ENCODE measurements at regions not wholly inside any gene's neighbourhood (a gene's known extent, or its start where the extent isn't known, plus 50 kb on each side); places are given as distances from the start of the nearest gene placed in this dataset.
"Not testable (repeated sequence)": the region's sequence is repeated elsewhere in the genome, so short reads cannot be mapped to it uniquely, and the experiment has no call there.

DNA sequence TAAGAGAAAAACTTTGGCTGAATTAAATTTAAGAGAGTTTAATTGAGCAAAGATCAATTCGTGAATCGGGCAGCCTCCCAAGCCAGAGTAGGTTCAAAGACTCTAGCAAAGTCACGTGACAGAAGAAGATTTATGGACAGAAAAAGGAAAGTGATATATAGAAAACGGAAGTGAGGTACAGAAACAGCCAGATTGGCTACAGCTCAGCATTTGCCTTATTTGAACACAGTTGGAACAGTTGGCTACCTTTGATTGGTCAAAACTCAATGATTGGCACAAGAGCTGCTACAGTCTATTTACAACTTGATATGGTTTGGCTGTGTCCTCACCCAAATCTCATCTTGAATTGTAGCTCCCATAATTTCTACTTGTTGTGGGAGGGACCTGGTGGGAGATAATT lies 102.6 kb downstream of the PLG start:
- Mint-ChIP-seq H3K9me3 (ENCODE audit: low read depth) (peaks cover 2% of the 10 kb centered on the region), H3K4me3 (no peak overlapping the region), H3K27me3 (peaks cover 2% of the 10 kb centered on the region), H3K27ac (no peak overlapping the region), H3K4me1 (ENCODE audit: low read depth) (no peaks in the 10 kb centered on the region), H3K36me3 (no peaks in the 10 kb centered on the region)

DNA sequence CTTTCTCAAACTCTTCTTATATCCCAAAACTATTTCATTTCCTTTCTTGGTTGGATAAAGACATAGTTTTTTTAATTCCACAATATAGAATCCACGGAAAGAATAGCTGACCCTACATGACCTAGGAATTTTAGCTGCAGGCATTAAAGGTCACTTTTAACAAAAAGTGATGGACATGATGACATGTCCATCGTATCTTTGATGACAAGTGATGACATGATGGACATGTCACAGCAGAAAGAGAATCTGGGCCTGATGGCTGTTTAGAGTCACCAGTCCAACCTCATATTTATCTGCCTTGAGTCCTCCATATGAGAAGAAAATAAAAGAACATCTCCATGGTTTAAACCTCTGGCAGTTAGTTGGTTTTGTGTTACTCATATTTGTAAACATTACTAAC lies 106.2 kb downstream of the PLG start:
- H3K9me3 Mint-ChIP-seq (ENCODE audit: low read depth): no peaks in the 10 kb centered on the region
- peaks cover 5% of the 10 kb centered on the region for H3K27me3 Mint-ChIP-seq
- H3K4me3 Mint-ChIP-seq: no peak overlapping the region
- H3K4me1 Mint-ChIP-seq (ENCODE audit: low read depth): no peaks in the 10 kb centered on the region
- no peak overlapping the region for H3K27ac Mint-ChIP-seq
- no peaks in the 10 kb centered on the region for H3K36me3 Mint-ChIP-seq

DNA sequence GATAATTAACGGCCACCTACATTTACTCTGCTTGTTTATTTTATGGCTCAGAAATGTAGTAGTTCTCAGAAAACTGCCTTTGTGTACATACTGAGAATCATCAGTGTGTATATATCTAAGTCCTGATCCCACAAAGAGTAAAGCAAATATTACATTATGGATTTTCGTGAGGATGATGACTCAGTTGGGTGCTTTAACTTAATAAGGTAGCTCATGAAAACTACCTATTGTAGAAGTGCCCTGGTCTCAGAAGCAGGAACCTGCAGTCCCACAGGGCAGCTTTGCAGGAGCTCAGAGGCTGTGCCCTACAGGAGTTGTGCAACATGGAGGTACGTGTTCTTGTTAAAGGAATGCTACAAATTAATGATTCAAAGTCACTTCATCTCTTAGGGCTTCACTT lies 108.2 kb downstream of the PLG start:
- Mint-ChIP-seq H3K36me3 (no peaks in the 10 kb centered on the region), H3K4me3 (no peak overlapping the region), H3K4me1 (ENCODE audit: low read depth) (no peaks in the 10 kb centered on the region), H3K27ac (no peak overlapping the region), H3K27me3 (peaks cover 5% of the 10 kb centered on the region), H3K9me3 (ENCODE audit: low read depth) (no peaks in the 10 kb centered on the region)

DNA sequence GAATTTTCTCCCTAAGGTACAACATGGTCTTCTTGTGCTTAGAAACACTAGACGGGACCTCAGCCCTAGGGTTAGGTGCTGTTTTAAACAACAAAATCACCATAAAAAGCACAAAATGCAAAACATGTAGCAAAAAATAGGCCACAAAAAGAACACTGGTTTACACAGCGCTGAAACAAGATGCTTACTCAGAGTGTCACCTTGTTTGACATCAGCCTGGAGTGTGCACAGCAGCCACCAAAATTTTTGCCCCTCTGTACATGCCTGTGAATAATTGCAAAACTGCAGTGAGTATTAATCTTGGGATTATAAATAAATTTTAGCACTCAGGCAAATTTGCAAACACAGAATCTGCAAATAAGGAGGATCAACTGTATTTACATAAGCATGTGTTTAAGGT lies 110.1 kb downstream of the PLG start:
- Mint-ChIP-seq H3K27me3 (peaks cover 4% of the 10 kb centered on the region), H3K4me3 (no peak overlapping the region), H3K36me3 (no peaks in the 10 kb centered on the region), H3K9me3 (ENCODE audit: low read depth) (no peaks in the 10 kb centered on the region), H3K27ac (no peak overlapping the region), H3K4me1 (ENCODE audit: low read depth) (no peaks in the 10 kb centered on the region)

DNA sequence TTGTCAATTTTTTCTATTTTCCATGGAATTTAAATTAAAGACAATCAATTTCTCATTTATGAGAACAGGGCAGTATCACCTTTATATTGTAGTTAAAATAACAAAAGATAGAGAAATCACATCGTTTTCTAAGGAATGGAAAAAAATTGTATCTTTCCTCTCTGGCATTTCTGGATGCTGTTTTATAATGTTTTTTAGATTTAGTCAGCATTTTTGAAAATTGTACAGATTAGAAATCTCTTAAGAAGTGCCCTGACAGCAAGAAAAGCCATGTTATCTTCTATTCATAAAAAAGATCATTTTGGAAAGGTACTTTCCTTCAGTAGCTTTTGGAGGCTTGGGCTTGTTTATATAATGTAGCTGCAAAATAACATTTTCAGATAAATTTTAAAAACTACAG lies 116.9 kb downstream of the PLG start:
- Mint-ChIP-seq H3K27ac (no peak overlapping the region), H3K4me1 (ENCODE audit: low read depth) (no peaks in the 10 kb centered on the region), H3K36me3 (no peaks in the 10 kb centered on the region), H3K27me3 (no peaks in the 10 kb centered on the region), H3K4me3 (no peak overlapping the region), H3K9me3 (ENCODE audit: low read depth) (peaks cover 12% of the 10 kb centered on the region)

DNA sequence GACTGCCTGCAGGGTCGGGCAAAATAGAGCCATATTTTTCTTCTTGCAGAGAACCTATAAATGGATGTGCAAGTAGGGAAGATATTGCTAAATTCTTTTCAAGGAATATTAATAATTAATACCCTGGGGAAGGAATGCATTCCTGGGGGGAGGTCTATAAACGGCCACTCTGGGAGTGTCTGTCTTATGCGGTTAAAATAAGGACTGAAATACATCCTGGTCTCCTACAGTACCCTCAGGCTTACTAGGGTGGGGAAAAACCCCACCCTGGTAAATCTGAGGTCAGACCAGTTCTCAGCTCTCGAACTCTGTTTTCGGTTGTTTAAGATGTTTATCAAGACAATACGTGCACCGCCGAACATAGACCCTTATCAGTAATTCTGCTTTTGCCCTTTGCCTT lies 118.6 kb downstream of the PLG start:
- not testable (repeated sequence) for H3K36me3 Mint-ChIP-seq; H3K27ac Mint-ChIP-seq; H3K4me1 Mint-ChIP-seq (ENCODE audit: low read depth); H3K27me3 Mint-ChIP-seq; H3K4me3 Mint-ChIP-seq
- H3K9me3 Mint-ChIP-seq (ENCODE audit: low read depth): peaks cover 12% of the 10 kb centered on the region

DNA sequence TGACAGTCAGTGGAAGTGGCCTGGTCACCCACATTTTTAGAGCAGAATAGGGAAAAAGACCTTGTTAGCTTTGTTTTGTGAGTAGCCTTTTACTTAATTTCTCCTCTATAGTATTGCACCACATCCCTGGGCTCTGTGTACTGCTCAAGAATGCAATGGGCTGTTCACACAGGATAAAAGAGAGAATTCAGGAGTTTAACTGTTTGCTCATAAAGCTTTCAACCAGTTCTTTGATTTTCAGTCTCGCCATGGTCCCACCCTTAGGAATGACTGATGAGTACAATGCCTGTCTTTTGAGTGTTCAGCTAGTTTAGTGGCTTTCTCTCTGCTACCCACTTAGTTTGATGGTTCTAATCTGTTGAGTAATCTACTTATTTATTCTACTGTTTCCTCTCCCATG lies 129.7 kb downstream of the PLG start:
- Mint-ChIP-seq H3K4me1 (ENCODE audit: low read depth) (no peaks in the 10 kb centered on the region), H3K27me3 (peaks cover 3% of the 10 kb centered on the region), H3K27ac (no peak overlapping the region), H3K36me3 (no peaks in the 10 kb centered on the region), H3K9me3 (ENCODE audit: low read depth) (no peaks in the 10 kb centered on the region), H3K4me3 (no peak overlapping the region)

DNA sequence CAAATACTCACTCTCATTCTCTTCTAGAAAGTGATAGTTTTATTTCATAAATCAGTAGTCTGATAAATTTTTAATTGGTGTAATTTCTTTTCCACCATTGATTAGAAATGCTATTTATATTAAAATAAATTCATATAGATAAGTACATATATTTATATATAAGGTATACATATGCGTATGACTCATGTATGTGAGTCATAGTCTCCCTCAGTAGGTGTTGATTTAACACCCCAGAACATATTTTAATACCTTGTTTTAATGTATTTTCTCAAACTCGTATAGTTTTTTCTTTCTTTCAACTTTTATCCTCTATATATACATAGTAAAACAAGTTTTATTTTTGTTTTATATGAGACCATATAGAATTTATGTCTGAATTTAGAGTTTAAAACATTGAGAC lies 130.4 kb downstream of the PLG start:
- no peak overlapping the region for H3K4me3 Mint-ChIP-seq
- H3K4me1 Mint-ChIP-seq (ENCODE audit: low read depth): no peaks in the 10 kb centered on the region
- no peak overlapping the region for H3K27ac Mint-ChIP-seq
- no peaks in the 10 kb centered on the region for H3K9me3 Mint-ChIP-seq (ENCODE audit: low read depth)
- H3K36me3 Mint-ChIP-seq: no peaks in the 10 kb centered on the region
- peaks cover 1% of the 10 kb centered on the region for H3K27me3 Mint-ChIP-seq

DNA sequence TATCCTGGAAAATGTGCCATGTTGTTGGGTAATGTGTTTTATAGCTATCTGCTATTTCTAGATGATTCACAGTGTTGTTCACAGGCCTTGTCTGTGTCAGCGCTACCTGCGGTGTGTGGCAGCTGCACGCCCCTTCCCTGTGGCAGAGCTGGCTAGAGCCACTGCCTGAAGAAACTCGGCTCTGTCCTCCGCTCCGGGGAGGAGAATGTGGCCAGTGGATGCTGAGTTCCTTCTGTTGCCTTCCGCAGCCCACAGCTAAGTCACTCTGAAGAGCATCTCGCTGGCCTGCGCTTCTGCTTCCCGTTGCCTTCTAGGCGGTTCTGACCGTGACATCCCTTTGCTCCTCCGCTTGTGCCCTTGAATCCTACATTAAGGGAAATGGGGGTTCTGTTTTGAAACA lies 135.1 kb downstream of the PLG start:
- H3K9me3 Mint-ChIP-seq (ENCODE audit: low read depth): no peaks in the 10 kb centered on the region
- no peak overlapping the region for H3K4me3 Mint-ChIP-seq
- no peak overlapping the region for H3K27ac Mint-ChIP-seq
- no peaks in the 10 kb centered on the region for H3K4me1 Mint-ChIP-seq (ENCODE audit: low read depth)
- no peaks in the 10 kb centered on the region for H3K27me3 Mint-ChIP-seq
- H3K36me3 Mint-ChIP-seq: no peaks in the 10 kb centered on the region

DNA sequence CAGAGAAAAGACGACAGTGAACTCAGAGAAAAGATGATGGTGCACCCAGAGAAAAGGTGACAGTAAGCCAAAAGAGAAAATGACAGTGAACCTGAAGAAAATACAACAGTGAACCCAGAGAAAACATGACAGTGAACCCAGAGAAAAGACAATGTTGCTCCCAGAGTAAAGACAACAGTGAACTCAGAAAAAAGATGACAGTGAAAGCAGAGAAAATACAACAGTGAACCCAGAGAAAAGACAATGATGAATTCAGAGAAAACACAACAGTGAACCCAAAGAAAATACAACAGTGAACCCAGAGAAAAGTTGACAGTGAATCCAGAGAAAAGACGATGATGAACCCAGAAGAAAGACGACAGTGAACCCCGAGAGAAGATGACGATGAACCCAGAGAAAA lies 140.5 kb upstream of the MAP3K4 start:
- no peak overlapping the region for H3K27ac Mint-ChIP-seq
- no peaks in the 10 kb centered on the region for H3K27me3 Mint-ChIP-seq

DNA sequence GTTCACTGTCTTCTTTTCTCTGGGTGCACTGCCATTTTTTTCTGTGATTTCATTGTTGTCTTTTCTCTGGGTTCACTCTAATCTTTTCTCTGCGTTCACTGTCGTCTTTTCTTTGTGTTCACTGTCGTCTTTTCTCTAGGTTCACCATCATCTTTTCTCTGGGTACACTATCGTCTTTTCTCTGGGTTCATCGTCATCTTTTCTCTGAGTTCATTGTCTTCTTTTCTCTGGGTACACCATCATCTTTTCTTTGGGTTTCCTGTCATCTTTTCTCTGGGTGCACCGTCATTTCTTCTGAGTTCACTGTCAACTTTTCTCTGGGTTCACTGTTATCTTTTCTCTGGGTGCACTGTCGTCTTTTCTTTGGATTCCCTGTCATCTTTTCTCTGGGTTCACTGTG lies 137.6 kb upstream of the MAP3K4 start:
- Mint-ChIP-seq H3K27ac (no peak overlapping the region), H3K9me3 (ENCODE audit: low read depth) (no peaks in the 10 kb centered on the region), H3K36me3 (no peaks in the 10 kb centered on the region), H3K27me3 (no peaks in the 10 kb centered on the region), H3K4me1 (ENCODE audit: low read depth) (no peaks in the 10 kb centered on the region), H3K4me3 (no peak overlapping the region)

More for the DNA sequence above, 140.5 kb upstream of the MAP3K4 start:
- H3K4me3 Mint-ChIP-seq: no peak overlapping the region
- no peaks in the 10 kb centered on the region for H3K36me3 Mint-ChIP-seq
- H3K9me3 Mint-ChIP-seq (ENCODE audit: low read depth): no peaks in the 10 kb centered on the region
- no peaks in the 10 kb centered on the region for H3K4me1 Mint-ChIP-seq (ENCODE audit: low read depth)

DNA sequence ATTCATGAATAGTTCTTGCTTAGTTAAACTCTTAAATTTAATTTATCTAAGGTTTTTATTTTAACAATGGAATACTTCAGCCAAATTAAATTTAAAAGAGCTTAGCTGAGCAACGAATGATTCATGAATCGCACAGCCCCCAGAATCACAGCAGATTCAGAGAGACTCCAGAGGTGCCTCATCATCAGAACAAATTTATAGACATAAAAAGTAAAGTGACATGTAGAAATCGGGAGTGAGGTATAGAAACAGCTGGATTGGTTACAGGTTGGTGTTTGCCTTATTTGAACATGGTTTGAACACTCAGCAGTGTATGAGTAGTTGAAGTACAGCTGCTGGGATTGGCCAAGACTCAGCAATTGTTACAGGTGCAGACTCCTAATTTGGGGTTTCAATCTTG lies 132.7 kb upstream of the MAP3K4 start:
- Mint-ChIP-seq H3K36me3 (no peaks in the 10 kb centered on the region), H3K4me3 (no peak overlapping the region), H3K27me3 (peaks cover 2% of the 10 kb centered on the region), H3K27ac (no peak overlapping the region), H3K4me1 (ENCODE audit: low read depth) (no peaks in the 10 kb centered on the region), H3K9me3 (ENCODE audit: low read depth) (no peaks in the 10 kb centered on the region)

DNA sequence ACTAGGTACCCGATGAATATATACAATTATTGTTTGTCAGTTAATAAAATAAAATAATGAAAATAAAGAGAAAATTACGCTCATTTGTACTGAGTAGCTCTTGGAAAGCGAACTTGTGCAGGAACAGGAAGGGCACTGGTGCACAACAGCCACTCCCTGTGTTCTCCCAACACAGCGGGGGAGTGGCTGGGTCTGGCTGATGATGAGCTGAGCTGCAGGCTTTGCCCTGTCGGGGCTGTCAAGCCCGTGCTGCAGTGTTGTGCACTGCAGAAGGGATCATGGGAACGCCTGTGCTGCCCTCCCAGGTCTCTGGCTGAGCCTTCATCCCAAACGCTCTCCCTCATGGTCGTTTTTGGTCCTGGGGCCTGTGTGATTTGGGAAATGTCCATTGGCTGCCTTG lies 131.7 kb upstream of the MAP3K4 start:
- Mint-ChIP-seq H3K27me3 (peaks cover 2% of the 10 kb centered on the region), H3K4me3 (no peak overlapping the region), H3K36me3 (no peaks in the 10 kb centered on the region), H3K4me1 (ENCODE audit: low read depth) (no peaks in the 10 kb centered on the region), H3K27ac (no peak overlapping the region), H3K9me3 (ENCODE audit: low read depth) (no peaks in the 10 kb centered on the region)

DNA sequence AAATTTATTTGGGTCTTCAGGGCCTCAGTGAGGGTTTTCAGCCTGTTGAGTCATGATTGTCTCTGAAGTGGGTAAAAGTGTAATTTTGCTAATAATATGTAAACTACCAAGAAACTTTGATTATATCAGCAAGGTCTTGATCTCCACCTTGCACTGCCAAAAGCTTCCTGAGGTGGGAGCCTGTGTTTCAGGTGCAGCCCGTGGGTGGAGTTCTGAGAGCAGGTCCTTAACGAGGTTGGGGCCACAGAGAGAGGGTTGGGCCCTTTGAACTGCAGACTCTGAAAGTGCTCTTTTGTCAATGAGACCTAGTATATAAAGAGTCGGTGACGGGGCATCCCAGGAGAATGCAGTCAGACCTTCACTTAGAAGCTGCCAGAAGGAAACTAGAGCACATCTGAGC lies 129.7 kb upstream of the MAP3K4 start:
- no peaks in the 10 kb centered on the region for H3K4me1 Mint-ChIP-seq (ENCODE audit: low read depth)
- H3K27ac Mint-ChIP-seq: no peak overlapping the region
- peaks cover 2% of the 10 kb centered on the region for H3K27me3 Mint-ChIP-seq
- no peaks in the 10 kb centered on the region for H3K9me3 Mint-ChIP-seq (ENCODE audit: low read depth)
- no peaks in the 10 kb centered on the region for H3K36me3 Mint-ChIP-seq
- no peak overlapping the region for H3K4me3 Mint-ChIP-seq

DNA sequence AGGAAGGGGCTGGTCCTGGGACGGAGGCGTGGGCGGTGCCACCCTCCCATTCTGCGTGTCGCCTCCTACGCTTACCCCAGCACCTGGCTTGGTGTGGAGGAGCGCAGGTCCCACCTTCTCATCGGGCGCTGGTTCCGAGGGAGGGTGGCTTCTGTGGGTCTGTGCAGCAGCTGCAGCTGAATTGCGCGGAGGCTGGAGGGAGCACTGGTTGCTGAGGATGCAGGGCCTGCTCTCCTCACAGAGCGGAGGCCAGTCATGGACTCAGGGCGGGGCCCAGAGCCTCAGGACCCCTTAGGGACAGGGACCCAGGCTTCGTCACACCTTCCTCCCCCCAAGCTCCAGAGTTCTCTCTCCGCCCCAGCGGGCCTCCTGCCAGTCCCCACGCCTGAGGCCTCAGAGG lies 127.8 kb upstream of the MAP3K4 start:
- no peaks in the 10 kb centered on the region for H3K4me1 Mint-ChIP-seq (ENCODE audit: low read depth)
- no peaks in the 10 kb centered on the region for H3K36me3 Mint-ChIP-seq
- peaks cover 2% of the 10 kb centered on the region for H3K27me3 Mint-ChIP-seq
- H3K4me3 Mint-ChIP-seq: no peak overlapping the region
- no peak overlapping the region for H3K27ac Mint-ChIP-seq
- no peaks in the 10 kb centered on the region for H3K9me3 Mint-ChIP-seq (ENCODE audit: low read depth)

DNA sequence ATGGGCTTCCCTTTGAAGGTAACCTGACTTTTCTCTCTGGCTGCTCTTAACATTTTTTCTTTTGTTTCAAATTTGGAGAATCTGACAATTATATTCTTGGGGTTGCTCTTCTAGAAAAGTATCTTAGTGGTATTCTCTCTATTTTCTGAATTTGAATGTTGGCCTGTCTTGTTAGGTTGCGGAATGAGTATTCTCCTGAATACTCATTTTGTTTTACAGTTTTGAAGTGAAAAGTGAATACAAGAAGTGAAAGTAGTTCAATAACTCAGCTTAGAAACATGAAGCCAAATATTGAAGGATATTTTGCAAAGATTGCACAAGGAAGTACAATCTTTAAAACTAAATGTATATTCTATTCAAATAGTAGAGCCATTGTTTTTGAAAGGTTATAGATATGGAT lies 120.2 kb upstream of the MAP3K4 start:
- Mint-ChIP-seq H3K9me3 (ENCODE audit: low read depth) (no peaks in the 10 kb centered on the region), H3K36me3 (no peaks in the 10 kb centered on the region), H3K27ac (no peak overlapping the region), H3K27me3 (peaks cover 5% of the 10 kb centered on the region), H3K4me1 (ENCODE audit: low read depth) (no peaks in the 10 kb centered on the region), H3K4me3 (no peak overlapping the region)
